Hepatic stellate cell (primary cell): ENCODE measurements at regions not wholly inside any gene's neighbourhood (a gene's known extent, or its start where the extent isn't known, plus 50 kb on each side); places are given as distances from the start of the nearest gene placed in this dataset.
A peak's percentile ranks its signal among the peaks of the same experiment; 100 is the strongest.
"Not testable (repeated sequence)": the region's sequence is repeated elsewhere in the genome, so short reads cannot be mapped to it uniquely, and the experiment has no call there.

Experiments
- DNase-seq: peaks from one replicate; pipeline ENCODE4 v3.0.0; 2011; ENCODE audit warnings: low spot score

- not testable (repeated sequence) for DNase-seq
Observed at GRCh38 chr2:89756616-89757015, 1065.1 kb downstream of the RPIA start.

- DNase-seq, result not testable (repeated sequence)
Observed at GRCh38 chr2:89758332-89759026, 1067.0 kb downstream of the RPIA start.

- DNase-seq, result not testable (repeated sequence)
Observed at GRCh38 chr2:89760762-89761161, 1069.3 kb downstream of the RPIA start.

- DNase-seq, result not testable (repeated sequence)
Observed at GRCh38 chr2:89761171-89761570, 1069.7 kb downstream of the RPIA start.

GRCh38 chr2:89761863-89762262 is 1070.4 kb downstream of the RPIA start:
- not testable (repeated sequence) for DNase-seq

- not testable (repeated sequence) for DNase-seq
Observed at GRCh38 chr2:89762461-89763253, 1071.2 kb downstream of the RPIA start.

GRCh38 chr2:89763254-89763580 is 1071.7 kb downstream of the RPIA start:
- peak; percentile 0 for DNase-seq

GRCh38 chr2:89763581-89764485 is 1072.4 kb downstream of the RPIA start:
- no peak for DNase-seq

- DNase-seq, result peak; percentile 0
Observed at GRCh38 chr2:89764571-89765360, 1073.3 kb downstream of the RPIA start.

GRCh38 chr2:89765361-89765718 is 1073.9 kb downstream of the RPIA start:
- DNase-seq, result not testable (repeated sequence)

GRCh38 chr2:89766141-89766990 is 1074.9 kb downstream of the RPIA start:
- DNase-seq, result peak; percentile 0

- DNase-seq, result peak; percentile 0
Observed at GRCh38 chr2:89767058-89767457, 1075.6 kb downstream of the RPIA start.

GRCh38 chr2:89767572-89768435 is 1076.3 kb downstream of the RPIA start:
- no peak for DNase-seq

GRCh38 chr2:89775885-89776284 is 1084.4 kb downstream of the RPIA start:
- DNase-seq, result no peak

GRCh38 chr2:89780318-89780717 is 1088.8 kb downstream of the RPIA start:
- no peak for DNase-seq

- no peak for DNase-seq
Observed at GRCh38 chr2:89781962-89782361, 1090.5 kb downstream of the RPIA start.

- DNase-seq, result no peak
Observed at GRCh38 chr2:89784960-89785359, 1093.5 kb downstream of the RPIA start.

- DNase-seq, result not testable (repeated sequence)
Observed at GRCh38 chr2:89785528-89785927, 1094.1 kb downstream of the RPIA start.

- not testable (repeated sequence) for DNase-seq
Observed at GRCh38 chr2:89786642-89787041, 1095.2 kb downstream of the RPIA start.

GRCh38 chr2:89795530-89795929 is 1104.1 kb downstream of the RPIA start:
- not testable (repeated sequence) for DNase-seq
